ENCODE measurements at regions not wholly inside any gene's neighbourhood (a gene's known extent, or its start where the extent isn't known, plus 50 kb on each side); places are given as distances from the start of the nearest gene placed in this dataset.

DNA sequence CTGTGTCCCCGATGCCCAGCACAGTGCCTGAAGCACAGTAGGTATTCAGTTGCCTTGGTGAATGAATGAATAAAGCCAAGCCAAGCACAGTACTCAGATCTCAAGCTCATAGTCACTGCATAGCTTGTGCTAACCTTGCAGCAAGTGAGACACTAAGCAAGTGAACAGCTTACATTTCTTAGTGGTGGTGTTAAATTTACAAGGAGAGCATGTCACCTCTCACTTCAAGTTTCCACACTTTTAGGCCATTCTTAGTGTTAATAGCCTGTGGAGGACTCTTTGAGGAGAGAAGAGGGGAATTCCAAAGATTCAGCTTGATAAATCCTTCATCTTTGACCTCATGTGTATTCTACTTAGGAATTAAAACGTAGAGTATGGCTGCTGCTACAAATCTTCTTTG lies 104.7 kb downstream of the C9orf152 start:
- Histone ChIP-seq H3K9me3 (ENCODE audit: insufficient read depth, low read length) (no peaks in the 10 kb centered on the region), H3K4me3 (ENCODE audit: insufficient read length, low read depth) (no peak overlapping the region), H3K4me1 (ENCODE audit: insufficient read depth, insufficient read length) (peaks cover 11% of the 10 kb centered on the region), H3K9ac (ENCODE audit: insufficient read length, low read depth) (no peak overlapping the region), H3K36me3 (ENCODE audit: insufficient read depth, insufficient read length, low read length) (peaks cover 24% of the 10 kb centered on the region), H3K27me3 (ENCODE audit: insufficient read depth, insufficient read length) (no peaks in the 10 kb centered on the region)
- TF ChIP-seq ZNF274 (IDR thresholded peaks at IDR 0.05; ENCODE audit: low read depth, low read length) (no peak), SUZ12 (IDR thresholded peaks at IDR 0.05; ENCODE audit: extremely low read depth, insufficient read depth, insufficient read length) (no peak), YY1 (IDR thresholded peaks at IDR 0.05; ENCODE audit: insufficient read depth, insufficient read length) (no peak)
- no peak for DNase-seq (ENCODE audit: low read depth, low spot score)

GRCh38 chr9:110104261-110104809 lies 103.6 kb downstream of the C9orf152 start:
- no peak for DNase-seq (ENCODE audit: low read depth, low spot score)

DNA sequence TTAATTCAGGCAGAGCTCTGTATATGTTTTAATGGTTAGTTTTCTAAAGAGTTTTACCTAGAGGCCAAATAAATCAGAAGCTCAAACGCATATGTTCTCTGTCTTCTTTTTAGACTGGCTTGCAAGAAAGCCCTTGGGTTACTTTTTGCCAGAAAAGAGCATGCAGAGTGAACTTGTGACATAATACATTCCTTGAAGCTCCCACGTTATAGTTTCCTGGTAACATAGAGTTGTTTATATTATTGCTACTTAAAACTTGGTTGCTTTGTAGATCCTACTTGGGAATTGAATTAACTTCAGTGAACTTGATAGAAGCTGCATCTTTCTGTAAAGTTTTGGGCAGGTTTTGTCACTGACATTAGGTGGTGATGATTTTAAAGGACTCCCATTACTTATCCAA lies 102.9 kb downstream of the C9orf152 start:
- H3K9me3 ChIP-seq (ENCODE audit: insufficient read depth, low read length): no peaks in the 10 kb centered on the region
- TF ChIP-seq ZNF274 (IDR thresholded peaks at IDR 0.05; ENCODE audit: low read depth, low read length): no peak
- no peak for TF ChIP-seq SUZ12 (IDR thresholded peaks at IDR 0.05; ENCODE audit: extremely low read depth, insufficient read depth, insufficient read length)
- TF ChIP-seq YY1 (IDR thresholded peaks at IDR 0.05; ENCODE audit: insufficient read depth, insufficient read length): no peak
- H3K27me3 ChIP-seq (ENCODE audit: insufficient read depth, insufficient read length): no peaks in the 10 kb centered on the region
- H3K9ac ChIP-seq (ENCODE audit: insufficient read length, low read depth): no peak overlapping the region
- H3K4me3 ChIP-seq (ENCODE audit: insufficient read length, low read depth): no peak overlapping the region
- peaks cover 11% of the 10 kb centered on the region for H3K4me1 ChIP-seq (ENCODE audit: insufficient read depth, insufficient read length)
- peaks cover 21% of the 10 kb centered on the region for H3K36me3 ChIP-seq (ENCODE audit: insufficient read depth, insufficient read length, low read length)
- no peak for DNase-seq (ENCODE audit: low read depth, low spot score)

More at GRCh38 chr9:110104261-110104809, 103.6 kb downstream of the C9orf152 start:
- Histone ChIP-seq H3K4me1 (ENCODE audit: insufficient read depth, insufficient read length) (peaks cover 11% of the 10 kb centered on the region), H3K4me3 (ENCODE audit: insufficient read length, low read depth) (no peak overlapping the region), H3K9ac (ENCODE audit: insufficient read length, low read depth) (no peak overlapping the region), H3K9me3 (ENCODE audit: insufficient read depth, low read length) (no peaks in the 10 kb centered on the region), H3K36me3 (ENCODE audit: insufficient read depth, insufficient read length, low read length) (peaks cover 21% of the 10 kb centered on the region), H3K27me3 (ENCODE audit: insufficient read depth, insufficient read length) (no peaks in the 10 kb centered on the region)
- TF ChIP-seq ZNF274 (IDR thresholded peaks at IDR 0.05; ENCODE audit: low read depth, low read length): no peak
- TF ChIP-seq SUZ12 (IDR thresholded peaks at IDR 0.05; ENCODE audit: extremely low read depth, insufficient read depth, insufficient read length): no peak

DNA sequence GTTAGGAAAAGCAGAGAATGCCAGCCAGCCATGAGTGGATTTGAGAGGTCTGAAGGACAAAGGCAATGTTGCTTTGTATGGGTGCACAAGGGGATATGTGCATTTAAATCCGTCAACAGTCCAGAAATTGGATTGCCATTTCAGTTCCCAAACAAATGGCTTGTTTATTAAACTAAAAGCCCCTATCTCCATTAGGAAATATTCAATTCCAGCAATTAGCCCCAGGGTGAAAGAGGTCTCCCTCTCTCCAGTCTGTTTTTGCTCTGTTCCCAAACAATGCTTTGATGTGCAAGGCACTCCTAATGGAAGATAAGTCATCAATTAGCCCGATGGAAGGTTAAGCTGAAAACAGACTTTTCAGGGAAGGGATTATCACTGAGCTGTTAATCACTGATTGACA lies 101.3 kb downstream of the C9orf152 start:
- Histone ChIP-seq H3K27me3 (ENCODE audit: insufficient read depth, insufficient read length) (no peaks in the 10 kb centered on the region), H3K4me3 (ENCODE audit: insufficient read length, low read depth) (no peak overlapping the region), H3K9me3 (ENCODE audit: insufficient read depth, low read length) (no peaks in the 10 kb centered on the region), H3K9ac (ENCODE audit: insufficient read length, low read depth) (no peak overlapping the region), H3K36me3 (ENCODE audit: insufficient read depth, insufficient read length, low read length) (peaks cover 8% of the 10 kb centered on the region), H3K4me1 (ENCODE audit: insufficient read depth, insufficient read length) (peaks cover 11% of the 10 kb centered on the region)
- DNase-seq (ENCODE audit: low read depth, low spot score): no peak
- TF ChIP-seq ZNF274 (IDR thresholded peaks at IDR 0.05; ENCODE audit: low read depth, low read length): no peak
- no peak for TF ChIP-seq YY1 (IDR thresholded peaks at IDR 0.05; ENCODE audit: insufficient read depth, insufficient read length)
- no peak for TF ChIP-seq SUZ12 (IDR thresholded peaks at IDR 0.05; ENCODE audit: extremely low read depth, insufficient read depth, insufficient read length)

DNA sequence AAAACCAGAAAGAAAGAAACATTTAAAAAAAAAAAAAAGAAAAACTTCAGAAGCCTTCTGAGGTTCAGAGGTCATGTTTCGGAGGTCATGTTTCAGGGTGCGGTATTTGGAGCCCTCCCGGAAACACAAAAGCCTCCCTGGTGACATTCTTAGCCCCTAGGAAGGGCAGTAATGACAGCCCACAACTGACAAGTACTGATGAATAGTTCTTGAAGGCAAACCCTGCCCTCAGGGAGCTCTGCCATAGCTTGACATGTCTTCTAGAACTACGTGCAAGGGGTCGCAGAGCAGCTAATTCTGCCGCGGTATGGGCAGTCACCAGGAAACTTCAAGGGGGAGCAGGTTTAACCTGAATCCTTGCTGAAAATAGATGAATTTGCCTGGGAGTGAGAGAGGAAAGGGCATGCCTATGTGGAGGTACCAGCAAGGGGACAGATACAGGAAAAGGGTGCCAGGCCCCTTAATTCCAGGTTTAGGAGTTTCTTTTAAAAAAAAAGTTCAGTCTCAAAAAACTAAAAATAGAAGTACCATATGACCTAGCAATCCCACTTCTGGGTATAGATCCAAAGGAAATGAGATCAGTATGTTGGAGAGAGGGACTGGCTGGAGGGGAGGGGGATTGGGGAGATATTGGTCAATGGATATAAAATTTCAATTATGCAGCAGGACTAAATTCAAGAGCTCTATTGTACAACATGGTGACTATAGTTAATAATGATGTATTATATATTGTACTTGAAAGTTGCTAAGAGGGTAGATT lies 98.4 kb downstream of the C9orf152 start:
- Histone ChIP-seq H3K9ac (ENCODE audit: insufficient read length, low read depth) (no peak overlapping the region), H3K27me3 (ENCODE audit: insufficient read depth, insufficient read length) (no peaks in the 10 kb centered on the region), H3K4me3 (ENCODE audit: insufficient read length, low read depth) (no peak overlapping the region), H3K4me1 (ENCODE audit: insufficient read depth, insufficient read length) (peaks cover 8% of the 10 kb centered on the region), H3K9me3 (ENCODE audit: insufficient read depth, low read length) (no peaks in the 10 kb centered on the region), H3K36me3 (ENCODE audit: insufficient read depth, insufficient read length, low read length) (peaks cover 4% of the 10 kb centered on the region)
- no peak for DNase-seq (ENCODE audit: low read depth, low spot score)
- no peak for TF ChIP-seq SUZ12 (IDR thresholded peaks at IDR 0.05; ENCODE audit: extremely low read depth, insufficient read depth, insufficient read length)
- no peak for TF ChIP-seq YY1 (IDR thresholded peaks at IDR 0.05; ENCODE audit: insufficient read depth, insufficient read length)
- TF ChIP-seq ZNF274 (IDR thresholded peaks at IDR 0.05; ENCODE audit: low read depth, low read length): no peak

GRCh38 chr9:110110154-110110553 lies 97.8 kb downstream of the C9orf152 start:
- no peak for DNase-seq (ENCODE audit: low read depth, low spot score)
- Histone ChIP-seq H3K9ac (ENCODE audit: insufficient read length, low read depth) (no peak overlapping the region), H3K9me3 (ENCODE audit: insufficient read depth, low read length) (no peaks in the 10 kb centered on the region), H3K4me1 (ENCODE audit: insufficient read depth, insufficient read length) (peaks cover 11% of the 10 kb centered on the region), H3K4me3 (ENCODE audit: insufficient read length, low read depth) (no peak overlapping the region), H3K36me3 (ENCODE audit: insufficient read depth, insufficient read length, low read length) (peaks cover 4% of the 10 kb centered on the region), H3K27me3 (ENCODE audit: insufficient read depth, insufficient read length) (no peaks in the 10 kb centered on the region)
- TF ChIP-seq YY1 (IDR thresholded peaks at IDR 0.05; ENCODE audit: insufficient read depth, insufficient read length) (no peak), ZNF274 (IDR thresholded peaks at IDR 0.05; ENCODE audit: low read depth, low read length) (no peak), SUZ12 (IDR thresholded peaks at IDR 0.05; ENCODE audit: extremely low read depth, insufficient read depth, insufficient read length) (no peak)

GRCh38 chr9:110111868-110112267 lies 96.1 kb downstream of the C9orf152 start:
- DNase-seq (ENCODE audit: low read depth, low spot score): no peak
- H3K4me3 ChIP-seq (ENCODE audit: insufficient read length, low read depth): no peak overlapping the region
- H3K36me3 ChIP-seq (ENCODE audit: insufficient read depth, insufficient read length, low read length): peaks cover 4% of the 10 kb centered on the region
- TF ChIP-seq SUZ12 (IDR thresholded peaks at IDR 0.05; ENCODE audit: extremely low read depth, insufficient read depth, insufficient read length): no peak
- TF ChIP-seq ZNF274 (IDR thresholded peaks at IDR 0.05; ENCODE audit: low read depth, low read length): no peak
- TF ChIP-seq YY1 (IDR thresholded peaks at IDR 0.05; ENCODE audit: insufficient read depth, insufficient read length): no peak
- H3K9me3 ChIP-seq (ENCODE audit: insufficient read depth, low read length): no peaks in the 10 kb centered on the region
- H3K27me3 ChIP-seq (ENCODE audit: insufficient read depth, insufficient read length): no peaks in the 10 kb centered on the region
- H3K4me1 ChIP-seq (ENCODE audit: insufficient read depth, insufficient read length): peaks cover 8% of the 10 kb centered on the region
- H3K9ac ChIP-seq (ENCODE audit: insufficient read length, low read depth): no peak overlapping the region

Data from NT2/D1 (cell line).